ENCODE measurements at regions not wholly inside any gene's neighbourhood (a gene's known extent, or its start where the extent isn't known, plus 50 kb on each side); places are given as distances from the start of the nearest gene placed in this dataset.

- TF ChIP-seq EZH2 (IDR thresholded peaks at IDR 0.05; ENCODE audit: low read length) (no peak), CTCF (optimal IDR thresholded peaks at IDR 0.05 in 1 of 3, IDR thresholded peaks at IDR 0.05 in 1 of 3, conservative IDR thresholded peaks at IDR 0.05 in 1 of 3; ENCODE audit: extremely low read depth in 1 of 3, insufficient read depth in 2 of 3, low read length in 3 of 3) (peak in 2 of 3 experiments; percentile 28 to 59)
These were observed 120.3 kb upstream of the PTPRZ1 start for GRCh38 chr7:121752706-121753105.

Data from keratinocyte (primary cell).